HL-60 (cell line): ENCODE measurements at regions not wholly inside any gene's neighbourhood (a gene's known extent, or its start where the extent isn't known, plus 50 kb on each side); places are given as distances from the start of the nearest gene placed in this dataset.

Experiments used
- DNase-seq, 2 experiments: peaks; one replicate each; pipeline ENCODE4 v3.0.0-alpha.2; 2010 to 2020; ENCODE audit warnings: low read depth in 1 of 2, low spot score in 1 of 2
- H3K27ac ChIP-seq: fragments of 250-450 bp; sonication (Bioruptor Pico); replicated peaks from 2 replicates; pipeline ENCODE4 v1.5.1; 2020; ENCODE audit warnings: mild to moderate bottlenecking, moderate library complexity
- H3K27me3 ChIP-seq: fragments of 250-450 bp; sonication (Bioruptor Pico); 2 replicates; pipeline ENCODE4 v1.5.1; 2021; ENCODE audit warnings: mild to moderate bottlenecking, moderate library complexity; ENCODE audit not compliant: insufficient read depth, poor library complexity, severe bottlenecking
- H3K4me3 ChIP-seq: replicated peaks from 2 replicates; pipeline ENCODE4 v1.5.1; 2011; ENCODE audit warnings: mild to moderate bottlenecking, control low read depth, low read length; ENCODE audit not compliant: insufficient read depth
- GABPA ChIP-seq: IDR thresholded peaks from 2 replicates; pipeline ENCODE4 v1.6.1; 2012; ENCODE audit warnings: low read depth
- POLR2AphosphoS5 ChIP-seq: IDR thresholded peaks from 2 replicates; pipeline ENCODE4 v1.6.1; 2012; ENCODE audit warnings: low read depth
- REST ChIP-seq: IDR thresholded peaks from 2 replicates; pipeline ENCODE4 v1.6.1; 2012; ENCODE audit warnings: low read depth; ENCODE audit not compliant: insufficient replicate concordance
- SPI1 ChIP-seq: IDR thresholded peaks from 2 replicates; pipeline ENCODE4 v1.6.1; 2012; ENCODE audit warnings: low read depth, mild to moderate bottlenecking, borderline replicate concordance
- TF ChIP-seq, protein P1 (sequence below): IDR thresholded peaks from one replicate; pipeline ENCODE4 v1.5.1; 2011; ENCODE audit warnings: low read length, control low read depth, inconsistent platforms; ENCODE audit not compliant: insufficient read depth

DNA sequence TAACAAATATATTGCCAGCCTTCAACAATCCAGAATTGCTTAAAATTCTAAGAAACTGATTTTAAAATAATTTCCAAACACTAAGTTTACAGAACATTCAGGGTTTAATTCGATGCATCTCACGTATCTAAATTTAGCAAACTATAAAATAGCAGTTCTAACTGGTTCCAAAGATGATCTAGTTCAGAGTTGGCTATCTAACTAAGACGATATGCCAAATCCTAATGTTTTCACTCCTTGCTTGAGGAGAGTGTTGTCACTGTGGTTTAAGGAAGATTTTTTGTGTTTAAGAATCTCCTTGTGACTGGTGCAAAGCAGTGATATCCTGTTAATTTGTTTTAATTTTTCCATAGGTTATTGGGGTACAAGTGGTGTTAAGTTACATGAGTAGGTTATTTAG, 311.5 kb upstream of the ID4 start:
- Histone ChIP-seq H3K27me3 (no peaks in the 10 kb centered on the region), H3K4me3 (no peak overlapping the region), H3K27ac (no peak overlapping the region)
- TF ChIP-seq GABPA (no peak), POLR2AphosphoS5 (no peak), REST (no peak), SPI1 (no peak)
- TF ChIP-seq, protein P1, sequence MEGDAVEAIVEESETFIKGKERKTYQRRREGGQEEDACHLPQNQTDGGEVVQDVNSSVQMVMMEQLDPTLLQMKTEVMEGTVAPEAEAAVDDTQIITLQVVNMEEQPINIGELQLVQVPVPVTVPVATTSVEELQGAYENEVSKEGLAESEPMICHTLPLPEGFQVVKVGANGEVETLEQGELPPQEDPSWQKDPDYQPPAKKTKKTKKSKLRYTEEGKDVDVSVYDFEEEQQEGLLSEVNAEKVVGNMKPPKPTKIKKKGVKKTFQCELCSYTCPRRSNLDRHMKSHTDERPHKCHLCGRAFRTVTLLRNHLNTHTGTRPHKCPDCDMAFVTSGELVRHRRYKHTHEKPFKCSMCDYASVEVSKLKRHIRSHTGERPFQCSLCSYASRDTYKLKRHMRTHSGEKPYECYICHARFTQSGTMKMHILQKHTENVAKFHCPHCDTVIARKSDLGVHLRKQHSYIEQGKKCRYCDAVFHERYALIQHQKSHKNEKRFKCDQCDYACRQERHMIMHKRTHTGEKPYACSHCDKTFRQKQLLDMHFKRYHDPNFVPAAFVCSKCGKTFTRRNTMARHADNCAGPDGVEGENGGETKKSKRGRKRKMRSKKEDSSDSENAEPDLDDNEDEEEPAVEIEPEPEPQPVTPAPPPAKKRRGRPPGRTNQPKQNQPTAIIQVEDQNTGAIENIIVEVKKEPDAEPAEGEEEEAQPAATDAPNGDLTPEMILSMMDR = no peak
- no peak for DNase-seq

DNA sequence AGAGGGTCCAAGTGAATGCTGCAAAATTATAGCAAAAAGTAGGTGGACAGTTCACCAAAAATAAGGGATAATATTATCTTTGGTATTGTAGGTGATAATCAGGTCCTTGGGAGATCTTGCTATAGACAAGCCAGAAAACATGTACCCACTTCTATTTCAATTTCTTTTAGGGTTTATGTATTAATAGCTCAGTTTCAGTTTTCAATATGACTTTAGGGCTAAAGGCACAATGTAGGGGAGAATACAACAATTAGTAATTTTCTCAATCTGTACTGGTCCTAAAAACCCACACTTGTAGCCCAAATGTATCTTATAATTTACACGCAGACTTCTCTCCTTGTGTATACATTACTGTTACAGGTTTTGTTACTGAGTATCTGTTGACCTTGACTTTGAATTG, 307.0 kb upstream of the ID4 start:
- Histone ChIP-seq H3K27me3 (no peaks in the 10 kb centered on the region), H3K4me3 (no peak overlapping the region), H3K27ac (no peak overlapping the region)
- no peak for DNase-seq
- TF ChIP-seq, protein P1 = no peak
- TF ChIP-seq POLR2AphosphoS5 = no peak
- no peak for TF ChIP-seq SPI1
- TF ChIP-seq GABPA = no peak
- no peak for TF ChIP-seq REST

DNA sequence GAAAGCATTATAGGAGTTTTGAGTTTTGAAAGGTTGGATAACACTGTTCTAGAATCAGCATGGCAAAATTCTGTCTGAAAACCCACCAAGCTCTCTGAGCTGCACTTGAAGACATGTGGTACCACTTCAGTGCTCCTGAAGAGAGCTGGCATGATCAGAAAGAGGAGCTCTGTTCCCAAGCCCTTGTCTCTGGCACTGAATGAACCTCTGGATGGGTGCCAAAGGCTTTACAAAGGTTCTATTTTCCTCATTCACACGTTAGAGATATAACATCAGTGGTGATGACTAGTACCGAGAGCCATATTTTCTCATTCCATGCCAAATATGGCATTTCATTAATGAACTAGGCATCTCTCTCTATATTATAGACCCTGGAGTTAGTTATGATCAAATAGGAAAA, 301.8 kb upstream of the ID4 start:
- no peaks in the 10 kb centered on the region for H3K27me3 ChIP-seq
- no peak overlapping the region for H3K27ac ChIP-seq
- H3K4me3 ChIP-seq = no peak overlapping the region
- no peak for DNase-seq
- TF ChIP-seq, protein P1 = no peak
- TF ChIP-seq REST (no peak), POLR2AphosphoS5 (no peak), GABPA (no peak), SPI1 (no peak)
